GM12878 (cell line): ENCODE measurements at regions not wholly inside any gene's neighbourhood (a gene's known extent, or its start where the extent isn't known, plus 50 kb on each side); places are given as distances from the start of the nearest gene placed in this dataset.

Experiments used
- ATAC-seq: fragments of 200-7000 bp; cut with Tn5 transposase; 3 replicates; pipeline ENCODE4 v1.9.1; 2020; ENCODE audit warnings: mild to moderate bottlenecking, moderate library complexity
- BruUV-seq: library from RNA; stranded (reverse); fragments of 400-500 nt; replicated peaks from 2 replicates; lab custom pipeline; 2021; lab: Mats Ljungman, UMichigan
- CTCF ChIA-PET: fragments of 300-600 bp; sonication (Branson Sonifier 250); formaldehyde crosslinking; extraction: SDS; loops from one replicate; lab custom pipeline; 2021; ENCODE audit warnings: inconsistent platforms; lab: Yijun Ruan, JAX
- POLR2A ChIA-PET: fragments of 350-600 bp; formaldehyde crosslinking; extraction: SDS; loops from one replicate; lab custom pipeline; 2021; ENCODE audit warnings: inconsistent platforms; lab: Charles Lee
- RAD21 ChIA-PET: fragments of 300-600 bp; sonication (Branson Sonifier 250); formaldehyde crosslinking; loops from one replicate; lab custom pipeline; 2023; ENCODE audit warnings: antibody characterized with exemption; ENCODE audit not compliant: unreplicated experiment; lab: Charles Lee
- SMC1A ChIA-PET: fragments of 300-600 bp; sonication (Branson Sonifier 250); formaldehyde crosslinking; loops from one replicate; lab custom pipeline; 2023; ENCODE audit not compliant: unreplicated experiment, uncharacterized antibody; lab: Charles Lee
- DNase-seq: peaks from one replicate; pipeline ENCODE4 v3.0.0-alpha.2; 2011; ENCODE audit warnings: low read depth, low spot score
- FAIRE-seq: peaks from 3 replicates; lab custom pipeline; 2011; peaks lifted over from hg19 to GRCh38; lab: Jason Lieb, UNC
- H2AFZ ChIP-seq: 2 replicates; pipeline ENCODE4 v1.6.0; 2011; ENCODE audit warnings: low read depth, low read length, control low read depth; ENCODE audit not compliant: control insufficient read depth
- H3K27ac ChIP-seq: 2 replicates; pipeline ENCODE4 v1.5.1; 2011; ENCODE audit warnings: control low read depth; ENCODE audit not compliant: control insufficient read depth, insufficient read depth
- H3K27me3 ChIP-seq, 2 experiments: replicated peaks in 1 of 2; 2 replicates each; pipeline versions ENCODE4 v1.6.0 to v1.6.1; 2011; ENCODE audit warnings: low read length in 1 of 2; ENCODE audit not compliant: control insufficient read depth in 2 of 2, insufficient read depth in 2 of 2
- H3K36me3 ChIP-seq, 2 experiments: 2 replicates each; pipeline ENCODE4 v1.5.1; 2011; ENCODE audit warnings: low read length in 1 of 2; ENCODE audit not compliant: control insufficient read depth in 2 of 2, insufficient read depth in 2 of 2
- H3K4me1 ChIP-seq: 2 replicates; pipeline ENCODE4 v1.6.1; 2011; ENCODE audit warnings: mild to moderate bottlenecking, low read length, moderate library complexity, mixed read lengths; ENCODE audit not compliant: control insufficient read depth, insufficient read depth
- H3K4me2 ChIP-seq: 2 replicates; pipeline ENCODE4 v1.6.0; 2011; ENCODE audit warnings: control low read depth; ENCODE audit not compliant: control insufficient read depth, insufficient read depth
- H3K4me3 ChIP-seq: fragments of 200-600 bp; sonication (generic); 2 replicates; pipeline ENCODE4 v1.5.1; 2016
- H3K79me2 ChIP-seq: 2 replicates; pipeline ENCODE4 v1.6.0; 2011; ENCODE audit warnings: low read length; ENCODE audit not compliant: control insufficient read depth, insufficient read depth
- H3K9ac ChIP-seq: 2 replicates; pipeline ENCODE4 v1.8.0; 2011; ENCODE audit warnings: low read length, control low read depth, mixed read lengths; ENCODE audit not compliant: control insufficient read depth, insufficient read depth
- H3K9me3 ChIP-seq: replicated peaks from 3 replicates; pipeline ENCODE4 v1.5.1; 2011; ENCODE audit warnings: mild to moderate bottlenecking, low read length; ENCODE audit not compliant: control insufficient read depth, insufficient read depth
- H4K20me1 ChIP-seq: 2 replicates; pipeline ENCODE4 v1.6.0; 2011; ENCODE audit not compliant: control insufficient read depth, insufficient read depth
- BCL11A ChIP-seq: IDR thresholded peaks from 2 replicates; pipeline ENCODE4 v1.6.1; 2011; ENCODE audit warnings: low read depth, low read length
- DPF2 ChIP-seq: fragments of 450-650 bp; IDR thresholded peaks from 2 replicates; pipeline ENCODE4 v1.6.1; 2017; ENCODE audit warnings: mild to moderate bottlenecking
- FOS ChIP-seq: IDR thresholded peaks from 3 replicates; pipeline ENCODE4 v1.6.1; 2011; ENCODE audit warnings: borderline replicate concordance; ENCODE audit not compliant: insufficient read length; ENCODE audit errors: extremely low read depth
- IKZF2 ChIP-seq, 2 experiments: fragments of 450-650 bp; IDR thresholded peaks; 2 replicates each; pipeline ENCODE4 v1.6.1; 2017; ENCODE audit warnings: mild to moderate bottlenecking in 2 of 2, moderate library complexity in 2 of 2
- IRF4 ChIP-seq: IDR thresholded peaks from 2 replicates; pipeline ENCODE4 v1.6.1; 2011; ENCODE audit warnings: low read depth, low read length
- NBN ChIP-seq: fragments of 450-650 bp; IDR thresholded peaks from 2 replicates; pipeline ENCODE4 v1.6.1; 2016
- NR2C2 ChIP-seq: IDR thresholded peaks from 2 replicates; pipeline ENCODE4 v1.6.1; 2011; ENCODE audit warnings: borderline replicate concordance, low read depth; ENCODE audit not compliant: control insufficient read depth, insufficient read length
- RFX5 ChIP-seq: IDR thresholded peaks from 2 replicates; pipeline ENCODE4 v1.6.1; 2011; ENCODE audit warnings: low read depth, low read length, improper control_type of control experiment
- SIN3A ChIP-seq: IDR thresholded peaks from 2 replicates; pipeline ENCODE4 v1.6.1; 2012; ENCODE audit warnings: low read depth, low read length, improper control_type of control experiment
- SMC3 ChIP-seq: IDR thresholded peaks from 2 replicates; pipeline ENCODE4 v1.6.1; 2011; ENCODE audit warnings: low read length, improper control_type of control experiment, borderline replicate concordance
- SPI1 ChIP-seq: IDR thresholded peaks from 2 replicates; pipeline ENCODE4 v1.6.1; 2011; ENCODE audit warnings: low read depth, mild to moderate bottlenecking, low read length, moderate library complexity, borderline replicate concordance; ENCODE audit not compliant: insufficient read depth
- SUPT20H ChIP-seq: IDR thresholded peaks from 2 replicates; pipeline ENCODE4 v1.6.1; 2011; ENCODE audit warnings: low read depth, mild to moderate bottlenecking, low read length, moderate library complexity, borderline replicate concordance; ENCODE audit not compliant: control insufficient read depth
- TAF1 ChIP-seq: IDR thresholded peaks from 2 replicates; pipeline ENCODE4 v1.6.1; 2011; ENCODE audit warnings: mild to moderate bottlenecking, low read depth, low read length, borderline replicate concordance
- ZBED1 ChIP-seq: IDR thresholded peaks from 2 replicates; pipeline ENCODE4 v1.6.1; 2016; ENCODE audit warnings: borderline replicate concordance
- WGBS: methylation state at CpG from one replicate; pipeline ENCODE4 v1.1.6; 2016; ENCODE audit warnings: low lambda C conversion rate; ENCODE audit not compliant: insufficient replicate concordance, insufficient coverage; ENCODE audit errors: missing lambda C conversion rate; 5-methylcytosine and 5-hydroxymethylcytosine counted together
- in situ Hi-C: fragments of 300-500 bp; cut with MboI; formaldehyde crosslinking; loops from 9 replicates; pipeline ENCODE4 v1.14.3; 2018; ENCODE audit warnings: mixed read lengths
- intact Hi-C: fragments of 100-400 bp; cut with micrococcal nuclease; formaldehyde crosslinking; loops from one replicate; pipeline ENCODE4 v1.14.2; 2022; ENCODE audit not compliant: unreplicated experiment

GRCh38 chr14:42185718-42186117, 579.0 kb downstream of the LRFN5 start:
- TF ChIP-seq SPI1 (peak; percentile 64), IKZF2 (IDR thresholded peaks at IDR 0.05) (peak in 1 of 2 experiments; percentile 16; a peak in 1 of 4 replicates), TAF1 (no peak)
- ATAC-seq: no peak; the same call in 1 of the 3 replicates
- H3K4me1 ChIP-seq: no peaks in the 10 kb centered on the region
- ChIA-PET POLR2A (no interaction called here), SMC1A (interaction anchor here (1.4 kb wide), 1 partner anchor 9 kb away, joined by 3 read pairs; no protein-coding TSS in a partner anchor), CTCF (no interaction called here), RAD21 (interaction anchor here (0.8 kb wide), 1 partner anchor 37 kb away, joined by 5 read pairs; no protein-coding TSS in a partner anchor)
- no peak overlapping the region for H3K4me3 ChIP-seq
- no TSS peak for BruUV-seq
- no peaks in the 10 kb centered on the region for H3K36me3 ChIP-seq
- H3K79me2 ChIP-seq: no peaks in the 10 kb centered on the region
- H3K9ac ChIP-seq: no peak overlapping the region
- DNase-seq: no peak
- H4K20me1 ChIP-seq: no peaks in the 10 kb centered on the region
- in situ Hi-C loops: no loop called here
- no peaks in the 10 kb centered on the region for H3K27me3 ChIP-seq
- WGBS: 0% methylated on average over 2 of the region's 2 CpGs
- H3K27ac ChIP-seq: no peak overlapping the region
- no peak for FAIRE-seq
- intact Hi-C loops: no loop called here
- no peaks in the 10 kb centered on the region for H3K9me3 ChIP-seq
- no peak overlapping the region for H3K4me2 ChIP-seq
- H2AFZ ChIP-seq: no peak overlapping the region

- Histone ChIP-seq H3K36me3 (no peaks in the 10 kb centered on the region), H2AFZ (no peak overlapping the region), H3K27me3 (no peaks in the 10 kb centered on the region), H3K27ac (no peak overlapping the region), H3K4me3 (no peak overlapping the region), H3K4me1 (no peaks in the 10 kb centered on the region), H3K9me3 (no peaks in the 10 kb centered on the region), H4K20me1 (no peaks in the 10 kb centered on the region), H3K79me2 (no peaks in the 10 kb centered on the region), H3K4me2 (no peak overlapping the region), H3K9ac (no peak overlapping the region)
- no peak for ATAC-seq
- ChIA-PET SMC1A (no interaction called here), POLR2A (no interaction called here), RAD21 (no interaction called here), CTCF (no interaction called here)
- no peak for TF ChIP-seq ZBED1
- no peak for TF ChIP-seq FOS
- TF ChIP-seq RFX5: no peak
- TF ChIP-seq SUPT20H: no peak
- no peak for TF ChIP-seq SMC3
- TF ChIP-seq BCL11A: no peak
- no peak for TF ChIP-seq SIN3A
- TF ChIP-seq NR2C2: no peak
- no peak for TF ChIP-seq NBN
- no peak for TF ChIP-seq DPF2
- TF ChIP-seq IRF4: no peak
- BruUV-seq: no TSS peak
- in situ Hi-C loops (no loop called here), intact Hi-C loops (no loop called here)
- WGBS: 28% methylated on average over 3 of the region's 3 CpGs
- DNase-seq: no peak
- FAIRE-seq: no peak
Observed at GRCh38 chr14:42174357-42174756, 567.7 kb downstream of the LRFN5 start.
